ENCODE measurements at regions not wholly inside any gene's neighbourhood (a gene's known extent, or its start where the extent isn't known, plus 50 kb on each side); places are given as distances from the start of the nearest gene placed in this dataset.

GRCh38 chr12:60174476-60174875 is 578.6 kb downstream of the SLC16A7 start:
- no peaks in the 10 kb centered on the region for H3K9me3 ChIP-seq (ENCODE audit: control insufficient read depth in 3 of 3, low read length in 3 of 3)
- no peaks in the 10 kb centered on the region for H3K36me3 ChIP-seq (ENCODE audit: control insufficient read depth in 3 of 3, insufficient read depth in 3 of 3, low read length in 3 of 3)
- no peaks in the 10 kb centered on the region for H3K27me3 ChIP-seq (ENCODE audit: control insufficient read depth in 3 of 3, insufficient read depth in 3 of 3, low read length in 3 of 3)
- H3K9ac ChIP-seq (ENCODE audit: low read depth in 1 of 3, low read length in 3 of 3) = no peak overlapping the region
- H3K27ac ChIP-seq (ENCODE audit: low read depth, low read length) = no peak overlapping the region
- H3K4me3 ChIP-seq (ENCODE audit: low read length in 3 of 3) = no peak overlapping the region
- no peaks in the 10 kb centered on the region for H3K4me1 ChIP-seq (ENCODE audit: control insufficient read depth in 3 of 3, insufficient read depth in 3 of 3, low read length in 3 of 3)

- H3K36me3 ChIP-seq (ENCODE audit: control insufficient read depth in 3 of 3, insufficient read depth in 3 of 3, low read length in 3 of 3) = no peaks in the 10 kb centered on the region
- no peak overlapping the region for H3K4me3 ChIP-seq (ENCODE audit: low read length in 3 of 3)
- H3K27me3 ChIP-seq (ENCODE audit: control insufficient read depth in 3 of 3, insufficient read depth in 3 of 3, low read length in 3 of 3) = no peaks in the 10 kb centered on the region
- no peak overlapping the region for H3K27ac ChIP-seq (ENCODE audit: low read depth, low read length)
- no peaks in the 10 kb centered on the region for H3K4me1 ChIP-seq (ENCODE audit: control insufficient read depth in 3 of 3, insufficient read depth in 3 of 3, low read length in 3 of 3)
- H3K9ac ChIP-seq (ENCODE audit: low read depth in 1 of 3, low read length in 3 of 3) = no peak overlapping the region
- no peaks in the 10 kb centered on the region for H3K9me3 ChIP-seq (ENCODE audit: control insufficient read depth in 3 of 3, low read length in 3 of 3)
Measured at GRCh38 chr12:60174941-60175340, 579.1 kb downstream of the SLC16A7 start.

- no peaks in the 10 kb centered on the region for H3K36me3 ChIP-seq (ENCODE audit: control insufficient read depth in 3 of 3, insufficient read depth in 3 of 3, low read length in 3 of 3)
- H3K9ac ChIP-seq (ENCODE audit: low read depth in 1 of 3, low read length in 3 of 3) = no peak overlapping the region
- no peak overlapping the region for H3K27ac ChIP-seq (ENCODE audit: low read depth, low read length)
Measured at GRCh38 chr12:60176891-60177290, 581.1 kb downstream of the SLC16A7 start.

GRCh38 chr12:60180298-60180697 is 584.5 kb downstream of the SLC16A7 start:
- Histone ChIP-seq H3K4me1 (ENCODE audit: control insufficient read depth in 3 of 3, insufficient read depth in 3 of 3, low read length in 3 of 3) (no peaks in the 10 kb centered on the region), H3K4me3 (ENCODE audit: low read length in 3 of 3) (no peak overlapping the region), H3K9me3 (ENCODE audit: control insufficient read depth in 3 of 3, low read length in 3 of 3) (no peaks in the 10 kb centered on the region), H3K9ac (ENCODE audit: low read depth in 1 of 3, low read length in 3 of 3) (no peak overlapping the region), H3K27ac (ENCODE audit: low read depth, low read length) (no peak overlapping the region), H3K36me3 (ENCODE audit: control insufficient read depth in 3 of 3, insufficient read depth in 3 of 3, low read length in 3 of 3) (no peaks in the 10 kb centered on the region), H3K27me3 (ENCODE audit: control insufficient read depth in 3 of 3, insufficient read depth in 3 of 3, low read length in 3 of 3) (no peaks in the 10 kb centered on the region)

More at GRCh38 chr12:60176891-60177290, 581.1 kb downstream of the SLC16A7 start:
- Histone ChIP-seq H3K27me3 (ENCODE audit: control insufficient read depth in 3 of 3, insufficient read depth in 3 of 3, low read length in 3 of 3) (no peaks in the 10 kb centered on the region), H3K4me3 (ENCODE audit: low read length in 3 of 3) (no peak overlapping the region), H3K9me3 (ENCODE audit: control insufficient read depth in 3 of 3, low read length in 3 of 3) (no peaks in the 10 kb centered on the region), H3K4me1 (ENCODE audit: control insufficient read depth in 3 of 3, insufficient read depth in 3 of 3, low read length in 3 of 3) (no peaks in the 10 kb centered on the region)

- Histone ChIP-seq H3K36me3 (ENCODE audit: control insufficient read depth in 3 of 3, insufficient read depth in 3 of 3, low read length in 3 of 3) (no peaks in the 10 kb centered on the region), H3K4me1 (ENCODE audit: control insufficient read depth in 3 of 3, insufficient read depth in 3 of 3, low read length in 3 of 3) (no peaks in the 10 kb centered on the region)
Measured at GRCh38 chr12:60182354-60182753, 586.5 kb downstream of the SLC16A7 start.

GRCh38 chr12:60184096-60184495 is 588.3 kb downstream of the SLC16A7 start:
- H3K36me3 ChIP-seq (ENCODE audit: control insufficient read depth in 3 of 3, insufficient read depth in 3 of 3, low read length in 3 of 3) = no peaks in the 10 kb centered on the region
- no peaks in the 10 kb centered on the region for H3K9me3 ChIP-seq (ENCODE audit: control insufficient read depth in 3 of 3, low read length in 3 of 3)

More at GRCh38 chr12:60182354-60182753, 586.5 kb downstream of the SLC16A7 start:
- Histone ChIP-seq H3K9me3 (ENCODE audit: control insufficient read depth in 3 of 3, low read length in 3 of 3) (no peaks in the 10 kb centered on the region), H3K27me3 (ENCODE audit: control insufficient read depth in 3 of 3, insufficient read depth in 3 of 3, low read length in 3 of 3) (no peaks in the 10 kb centered on the region), H3K4me3 (ENCODE audit: low read length in 3 of 3) (no peak overlapping the region), H3K9ac (ENCODE audit: low read depth in 1 of 3, low read length in 3 of 3) (no peak overlapping the region), H3K27ac (ENCODE audit: low read depth, low read length) (no peak overlapping the region)

GRCh38 chr12:60185060-60185459 is 589.2 kb downstream of the SLC16A7 start:
- H3K27ac ChIP-seq (ENCODE audit: low read depth, low read length) = no peak overlapping the region

More at GRCh38 chr12:60184096-60184495, 588.3 kb downstream of the SLC16A7 start:
- Histone ChIP-seq H3K27ac (ENCODE audit: low read depth, low read length) (no peak overlapping the region), H3K4me3 (ENCODE audit: low read length in 3 of 3) (no peak overlapping the region), H3K4me1 (ENCODE audit: control insufficient read depth in 3 of 3, insufficient read depth in 3 of 3, low read length in 3 of 3) (no peaks in the 10 kb centered on the region), H3K27me3 (ENCODE audit: control insufficient read depth in 3 of 3, insufficient read depth in 3 of 3, low read length in 3 of 3) (no peaks in the 10 kb centered on the region), H3K9ac (ENCODE audit: low read depth in 1 of 3, low read length in 3 of 3) (no peak overlapping the region)

GRCh38 chr12:60191271-60191670 is 595.4 kb downstream of the SLC16A7 start:
- Histone ChIP-seq H3K4me1 (ENCODE audit: control insufficient read depth in 3 of 3, insufficient read depth in 3 of 3, low read length in 3 of 3) (no peaks in the 10 kb centered on the region), H3K9me3 (ENCODE audit: control insufficient read depth in 3 of 3, low read length in 3 of 3) (no peaks in the 10 kb centered on the region), H3K27ac (ENCODE audit: low read depth, low read length) (no peak overlapping the region), H3K4me3 (ENCODE audit: low read length in 3 of 3) (no peak overlapping the region), H3K36me3 (ENCODE audit: control insufficient read depth in 3 of 3, insufficient read depth in 3 of 3, low read length in 3 of 3) (no peaks in the 10 kb centered on the region), H3K27me3 (ENCODE audit: control insufficient read depth in 3 of 3, insufficient read depth in 3 of 3, low read length in 3 of 3) (no peaks in the 10 kb centered on the region), H3K9ac (ENCODE audit: low read depth in 1 of 3, low read length in 3 of 3) (no peak overlapping the region)

More at GRCh38 chr12:60185060-60185459, 589.2 kb downstream of the SLC16A7 start:
- no peaks in the 10 kb centered on the region for H3K36me3 ChIP-seq (ENCODE audit: control insufficient read depth in 3 of 3, insufficient read depth in 3 of 3, low read length in 3 of 3)
- H3K4me1 ChIP-seq (ENCODE audit: control insufficient read depth in 3 of 3, insufficient read depth in 3 of 3, low read length in 3 of 3) = no peaks in the 10 kb centered on the region
- H3K27me3 ChIP-seq (ENCODE audit: control insufficient read depth in 3 of 3, insufficient read depth in 3 of 3, low read length in 3 of 3) = no peaks in the 10 kb centered on the region
- no peaks in the 10 kb centered on the region for H3K9me3 ChIP-seq (ENCODE audit: control insufficient read depth in 3 of 3, low read length in 3 of 3)
- no peak overlapping the region for H3K9ac ChIP-seq (ENCODE audit: low read depth in 1 of 3, low read length in 3 of 3)
- H3K4me3 ChIP-seq (ENCODE audit: low read length in 3 of 3) = no peak overlapping the region

- no peak overlapping the region for H3K4me3 ChIP-seq (ENCODE audit: low read length in 3 of 3)
- H3K4me1 ChIP-seq (ENCODE audit: control insufficient read depth in 3 of 3, insufficient read depth in 3 of 3, low read length in 3 of 3) = no peaks in the 10 kb centered on the region
- no peak overlapping the region for H3K9ac ChIP-seq (ENCODE audit: low read depth in 1 of 3, low read length in 3 of 3)
- no peaks in the 10 kb centered on the region for H3K36me3 ChIP-seq (ENCODE audit: control insufficient read depth in 3 of 3, insufficient read depth in 3 of 3, low read length in 3 of 3)
- H3K27ac ChIP-seq (ENCODE audit: low read depth, low read length) = no peak overlapping the region
- H3K27me3 ChIP-seq (ENCODE audit: control insufficient read depth in 3 of 3, insufficient read depth in 3 of 3, low read length in 3 of 3) = no peaks in the 10 kb centered on the region
- H3K9me3 ChIP-seq (ENCODE audit: control insufficient read depth in 3 of 3, low read length in 3 of 3) = no peaks in the 10 kb centered on the region
Measured at GRCh38 chr12:60191676-60192359, 596.0 kb downstream of the SLC16A7 start.

GRCh38 chr12:60194678-60195077 is 598.8 kb downstream of the SLC16A7 start:
- no peaks in the 10 kb centered on the region for H3K36me3 ChIP-seq (ENCODE audit: control insufficient read depth in 3 of 3, insufficient read depth in 3 of 3, low read length in 3 of 3)
- no peaks in the 10 kb centered on the region for H3K4me1 ChIP-seq (ENCODE audit: control insufficient read depth in 3 of 3, insufficient read depth in 3 of 3, low read length in 3 of 3)
- H3K9ac ChIP-seq (ENCODE audit: low read depth in 1 of 3, low read length in 3 of 3) = no peak overlapping the region
- no peak overlapping the region for H3K27ac ChIP-seq (ENCODE audit: low read depth, low read length)
- no peak overlapping the region for H3K4me3 ChIP-seq (ENCODE audit: low read length in 3 of 3)
- H3K9me3 ChIP-seq (ENCODE audit: control insufficient read depth in 3 of 3, low read length in 3 of 3) = no peaks in the 10 kb centered on the region
- H3K27me3 ChIP-seq (ENCODE audit: control insufficient read depth in 3 of 3, insufficient read depth in 3 of 3, low read length in 3 of 3) = no peaks in the 10 kb centered on the region

Measured in skeletal muscle tissue (tissue), 3 donors.